Lower lobe of right lung (tissue), 2 donors: ENCODE measurements at regions not wholly inside any gene's neighbourhood (a gene's known extent, or its start where the extent isn't known, plus 50 kb on each side); places are given as distances from the start of the nearest gene placed in this dataset.
"Not testable (repeated sequence)": the region's sequence is repeated elsewhere in the genome, so short reads cannot be mapped to it uniquely, and the experiment has no call there.

ENCODE experiments used
- ATAC-seq, 2 donors: fragments of 200-7000 bp; cut with Tn5 transposase; one replicate each; pipeline ENCODE4 v1.9.1; 2020 to 2022; ENCODE audit warnings: mild to moderate bottlenecking in 2 of 2, moderate library complexity in 2 of 2
- DNase-seq: peaks from one replicate; pipeline ENCODE4 v3.0.0-alpha.2; 2020
- H3K27ac ChIP-seq: fragments of 200-600 bp; one replicate; pipeline ENCODE4 v1.8.0; 2022
- H3K27me3 ChIP-seq: fragments of 200-600 bp; one replicate; pipeline ENCODE4 v1.8.0; 2022; ENCODE audit warnings: low read depth
- H3K36me3 ChIP-seq: fragments of 200-600 bp; one replicate; pipeline ENCODE4 v1.8.0; 2022; ENCODE audit warnings: mild to moderate bottlenecking
- H3K4me1 ChIP-seq: fragments of 200-600 bp; one replicate; pipeline ENCODE4 v1.8.0; 2022
- H3K4me3 ChIP-seq: fragments of 200-600 bp; one replicate; pipeline ENCODE4 v1.8.0; 2022; ENCODE audit warnings: mild to moderate bottlenecking
- H3K9me3 ChIP-seq: fragments of 200-600 bp; one replicate; pipeline ENCODE4 v1.8.0; 2022
- CTCF ChIP-seq: fragments of 200-600 bp; IDR thresholded peaks from one replicate; pipeline ENCODE4 v1.8.0; 2022; ENCODE audit warnings: antibody characterized with exemption, mild to moderate bottlenecking
- intact Hi-C: fragments of 100-400 bp; cut with DNase I; formaldehyde crosslinking; loops from one replicate; pipeline ENCODE4 v1.11.0; 2022
- donor health status: DM: no; HTN: yes; CAD: no; lungs with severe emphysema.

GRCh38 chr14:59131938-59132795, 56.3 kb upstream of the DAAM1 start:
- intact Hi-C loops: no loop called here
- Histone ChIP-seq H3K4me3 (no peak overlapping the region), H3K36me3 (no peaks in the 10 kb centered on the region), H3K27me3 (no peaks in the 10 kb centered on the region), H3K9me3 (no peaks in the 10 kb centered on the region), H3K4me1 (peaks cover 8% of the 10 kb centered on the region), H3K27ac (no peak overlapping the region)
- no peak for ATAC-seq
- TF ChIP-seq CTCF: no peak
- DNase-seq: no peak

DNA sequence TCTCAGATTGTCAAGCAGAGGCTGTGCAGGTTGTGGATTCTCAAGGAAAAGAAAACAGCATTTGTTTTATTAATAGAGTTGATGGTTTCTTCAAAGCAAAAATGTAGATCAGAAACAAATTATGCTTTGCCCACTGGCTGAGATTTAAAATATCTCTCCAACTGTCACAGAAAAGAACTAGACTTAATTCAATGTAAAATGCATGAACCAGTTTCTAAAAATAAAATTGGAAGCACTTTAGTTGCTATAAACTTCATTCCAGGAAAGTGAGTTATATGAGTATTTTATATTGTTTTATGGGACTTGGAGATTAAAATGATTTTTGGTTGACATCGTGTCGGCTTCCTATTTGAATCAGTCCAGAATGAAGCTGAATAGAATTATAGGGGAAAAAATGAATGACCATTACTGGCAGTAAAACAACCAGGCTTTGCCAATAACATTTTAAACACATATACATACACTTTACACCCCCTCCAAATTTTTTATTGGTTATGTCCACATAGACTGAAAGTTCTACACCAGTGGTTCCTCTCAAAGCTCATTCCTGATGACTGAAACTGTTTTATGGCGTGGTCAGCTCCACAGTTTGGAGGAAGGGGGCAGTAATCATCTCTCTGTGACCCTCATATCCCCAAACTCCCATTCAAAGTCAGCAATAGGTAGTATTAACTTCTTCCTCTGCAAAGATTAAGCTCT, 55.5 kb upstream of the DAAM1 start:
- no peaks in the 10 kb centered on the region for H3K9me3 ChIP-seq
- H3K27me3 ChIP-seq: no peaks in the 10 kb centered on the region
- no peak overlapping the region for H3K4me3 ChIP-seq
- DNase-seq: no peak
- TF ChIP-seq CTCF: no peak
- H3K27ac ChIP-seq: no peak overlapping the region
- H3K36me3 ChIP-seq: no peaks in the 10 kb centered on the region
- no peak for ATAC-seq
- intact Hi-C loops: no loop called here
- H3K4me1 ChIP-seq: peaks cover 8% of the 10 kb centered on the region

GRCh38 chr14:59133709-59134108, 54.8 kb upstream of the DAAM1 start:
- no peaks in the 10 kb centered on the region for H3K9me3 ChIP-seq
- H3K36me3 ChIP-seq: no peaks in the 10 kb centered on the region
- DNase-seq (no peak), ATAC-seq (no peak)
- H3K27ac ChIP-seq: no peak overlapping the region
- H3K4me3 ChIP-seq: no peak overlapping the region
- no peaks in the 10 kb centered on the region for H3K27me3 ChIP-seq
- no peak for TF ChIP-seq CTCF
- intact Hi-C loops: no loop called here
- peaks cover 8% of the 10 kb centered on the region for H3K4me1 ChIP-seq

- ATAC-seq (no peak), DNase-seq (no peak)
- H3K36me3 ChIP-seq: no peaks in the 10 kb centered on the region
- no peaks in the 10 kb centered on the region for H3K27me3 ChIP-seq
- H3K27ac ChIP-seq: no peak overlapping the region
- H3K4me3 ChIP-seq: no peak overlapping the region
- peaks cover 8% of the 10 kb centered on the region for H3K4me1 ChIP-seq
- TF ChIP-seq CTCF: no peak
- H3K9me3 ChIP-seq: no peaks in the 10 kb centered on the region
- intact Hi-C loops: no loop called here
These were observed 54.2 kb upstream of the DAAM1 start for GRCh38 chr14:59134307-59134706.

GRCh38 chr14:59137256-59137655, 51.2 kb upstream of the DAAM1 start:
- intact Hi-C loops: no loop called here
- Histone ChIP-seq H3K4me3 (no peak overlapping the region), H3K27me3 (no peaks in the 10 kb centered on the region), H3K27ac (no peak overlapping the region), H3K4me1 (peaks cover 8% of the 10 kb centered on the region), H3K36me3 (no peaks in the 10 kb centered on the region), H3K9me3 (no peaks in the 10 kb centered on the region)
- TF ChIP-seq CTCF: no peak
- DNase-seq (no peak), ATAC-seq (no peak)

DNA sequence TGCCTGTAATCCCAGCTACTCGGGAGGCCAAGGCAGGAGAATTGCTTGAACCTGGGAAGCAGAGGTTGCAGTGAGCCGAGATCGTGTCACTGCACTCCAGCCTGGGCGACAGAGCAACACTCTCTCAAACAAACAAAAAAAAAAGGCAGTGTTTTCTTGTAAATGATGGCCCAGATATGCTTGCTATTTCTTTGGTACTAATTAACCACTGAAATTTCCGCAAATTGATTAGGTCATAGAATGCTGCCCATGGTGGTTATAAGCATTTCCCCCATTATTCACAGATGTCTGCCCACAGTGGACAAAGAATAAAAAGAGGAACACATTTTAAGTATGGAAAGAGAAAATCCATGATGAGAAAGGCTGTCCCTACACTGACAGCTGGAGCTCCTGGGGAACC, 49.9 kb upstream of the DAAM1 start:
- H3K36me3 ChIP-seq, H3K27ac ChIP-seq, DNase-seq, H3K4me3 ChIP-seq, H3K4me1 ChIP-seq, ATAC-seq, H3K9me3 ChIP-seq, H3K27me3 ChIP-seq, intact Hi-C loops: not testable (repeated sequence)
